HepG2 (cell line): ENCODE measurements at regions not wholly inside any gene's neighbourhood (a gene's known extent, or its start where the extent isn't known, plus 50 kb on each side); places are given as distances from the start of the nearest gene placed in this dataset.

ENCODE experiments used
- CHD4 ChIP-seq: fragments of 200-600 bp; sonication (generic); IDR thresholded peaks from 2 replicates; pipeline ENCODE4 v1.7.0; 2017; ENCODE audit warnings: mild to moderate bottlenecking, low read length, borderline replicate concordance
- JUND ChIP-seq: sonication (generic); formaldehyde crosslinking; IDR thresholded peaks from 2 replicates; pipeline ENCODE4 v1.8.0; 2022; ENCODE audit warnings: mild to moderate bottlenecking, missing genetic modification reagents
- NR2F1 ChIP-seq, 2 experiments: fragments of 450-650 bp in 1 of 2; formaldehyde crosslinking in 1 of 2; IDR thresholded peaks; 2 replicates each; pipeline versions ENCODE4 v1.5.0 to v1.6.1; 2016 to 2020; ENCODE audit warnings: mild to moderate bottlenecking in 1 of 2, missing compliant biosample characterization in 1 of 2, missing genetic modification reagents in 1 of 2, moderate library complexity in 1 of 2
- SMAD3 ChIP-seq: sonication (generic); formaldehyde crosslinking; IDR thresholded peaks from 2 replicates; pipeline ENCODE4 v1.4.0; 2020; ENCODE audit warnings: missing genetic modification reagents
- SRSF1 ChIP-seq: fragments of 200-400 bp; formaldehyde crosslinking; optimal IDR thresholded peaks from 2 replicates; pipeline ENCODE3; 2017; ENCODE audit warnings: mild to moderate bottlenecking, low read depth, low read length, moderate library complexity
- ZIK1 ChIP-seq: sonication (generic); formaldehyde crosslinking; IDR thresholded peaks from 2 replicates; pipeline ENCODE4 v1.5.0; 2020; ENCODE audit warnings: mild to moderate bottlenecking, low read depth, missing genetic modification reagents, borderline replicate concordance
- TF ChIP-seq, protein P1 (sequence below): sonication (generic); formaldehyde crosslinking; IDR thresholded peaks from 2 replicates; pipeline ENCODE4 v1.5.0; 2020; ENCODE audit warnings: mild to moderate bottlenecking, missing genetic modification reagents, moderate library complexity

- TF ChIP-seq JUND (no peak), SRSF1 (no peak), NR2F1 (CRISPR knock-in tag; IDR thresholded peaks at IDR 0.05) (no peak), CHD4 (no peak), SMAD3 (CRISPR knock-in tag) (no peak), ZIK1 (CRISPR knock-in tag) (no peak)
- TF ChIP-seq, protein P1, sequence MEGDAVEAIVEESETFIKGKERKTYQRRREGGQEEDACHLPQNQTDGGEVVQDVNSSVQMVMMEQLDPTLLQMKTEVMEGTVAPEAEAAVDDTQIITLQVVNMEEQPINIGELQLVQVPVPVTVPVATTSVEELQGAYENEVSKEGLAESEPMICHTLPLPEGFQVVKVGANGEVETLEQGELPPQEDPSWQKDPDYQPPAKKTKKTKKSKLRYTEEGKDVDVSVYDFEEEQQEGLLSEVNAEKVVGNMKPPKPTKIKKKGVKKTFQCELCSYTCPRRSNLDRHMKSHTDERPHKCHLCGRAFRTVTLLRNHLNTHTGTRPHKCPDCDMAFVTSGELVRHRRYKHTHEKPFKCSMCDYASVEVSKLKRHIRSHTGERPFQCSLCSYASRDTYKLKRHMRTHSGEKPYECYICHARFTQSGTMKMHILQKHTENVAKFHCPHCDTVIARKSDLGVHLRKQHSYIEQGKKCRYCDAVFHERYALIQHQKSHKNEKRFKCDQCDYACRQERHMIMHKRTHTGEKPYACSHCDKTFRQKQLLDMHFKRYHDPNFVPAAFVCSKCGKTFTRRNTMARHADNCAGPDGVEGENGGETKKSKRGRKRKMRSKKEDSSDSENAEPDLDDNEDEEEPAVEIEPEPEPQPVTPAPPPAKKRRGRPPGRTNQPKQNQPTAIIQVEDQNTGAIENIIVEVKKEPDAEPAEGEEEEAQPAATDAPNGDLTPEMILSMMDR (CRISPR knock-in tag): no peak
Measured at GRCh38 chr1:18553388-18553787, 72.7 kb downstream of the KLHDC7A start.
